ENCODE measurements at regions not wholly inside any gene's neighbourhood (a gene's known extent, or its start where the extent isn't known, plus 50 kb on each side); places are given as distances from the start of the nearest gene placed in this dataset.

- ChIA-PET RAD21 (ENCODE audit: unreplicated experiment) (no interaction called here), SMC1A (ENCODE audit: uncharacterized antibody, unreplicated experiment) (no interaction called here), POLR2A (no interaction called here), CTCF (no interaction called here)
- intact Hi-C loops (cut with micrococcal nuclease; ENCODE audit: unreplicated experiment) (no loop called here), in situ Hi-C loops (cut with MboI) (no loop called here)
- Histone ChIP-seq H3K4me1 (ENCODE audit: control insufficient read depth, insufficient read depth, low read length) (no peaks in the 10 kb centered on the region), H4K20me1 (ENCODE audit: control insufficient read depth, insufficient read depth) (no peaks in the 10 kb centered on the region), H3K4me3 (no peak overlapping the region), H3K27ac (ENCODE audit: control insufficient read depth, insufficient read depth) (no peak overlapping the region), H2AFZ (ENCODE audit: control insufficient read depth, low read depth, low read length) (no peak overlapping the region), H3K27me3 (replicated peaks in 1 of 2; ENCODE audit: control insufficient read depth in 2 of 2, insufficient read depth in 2 of 2, low read length in 1 of 2) (no peaks in the 10 kb centered on the region; a peak in 1 of 4 replicates), H3K9me3 (replicated peaks; ENCODE audit: control insufficient read depth, insufficient read depth, low read length) (no peaks in the 10 kb centered on the region), H3K4me2 (ENCODE audit: control insufficient read depth, insufficient read depth) (no peak overlapping the region), H3K79me2 (ENCODE audit: control insufficient read depth, insufficient read depth, low read length) (no peaks in the 10 kb centered on the region), H3K9ac (ENCODE audit: control insufficient read depth, insufficient read depth, low read length) (no peak overlapping the region), H3K36me3 (ENCODE audit: control insufficient read depth in 2 of 2, insufficient read depth in 2 of 2, low read length in 1 of 2) (no peaks in the 10 kb centered on the region)
- DNase-seq (ENCODE audit: low read depth, low spot score) (no peak), ATAC-seq (no peak), FAIRE-seq (no peak)
- no peak for TF ChIP-seq ETV6 (conservative IDR thresholded peaks at IDR 0.05 in 1 of 2, IDR thresholded peaks at IDR 0.05 in 1 of 2; ENCODE audit: borderline replicate concordance in 1 of 2, low read depth in 1 of 2)
- no peak for TF ChIP-seq PAX8 (IDR thresholded peaks at IDR 0.05)
- TF ChIP-seq, protein P1, sequence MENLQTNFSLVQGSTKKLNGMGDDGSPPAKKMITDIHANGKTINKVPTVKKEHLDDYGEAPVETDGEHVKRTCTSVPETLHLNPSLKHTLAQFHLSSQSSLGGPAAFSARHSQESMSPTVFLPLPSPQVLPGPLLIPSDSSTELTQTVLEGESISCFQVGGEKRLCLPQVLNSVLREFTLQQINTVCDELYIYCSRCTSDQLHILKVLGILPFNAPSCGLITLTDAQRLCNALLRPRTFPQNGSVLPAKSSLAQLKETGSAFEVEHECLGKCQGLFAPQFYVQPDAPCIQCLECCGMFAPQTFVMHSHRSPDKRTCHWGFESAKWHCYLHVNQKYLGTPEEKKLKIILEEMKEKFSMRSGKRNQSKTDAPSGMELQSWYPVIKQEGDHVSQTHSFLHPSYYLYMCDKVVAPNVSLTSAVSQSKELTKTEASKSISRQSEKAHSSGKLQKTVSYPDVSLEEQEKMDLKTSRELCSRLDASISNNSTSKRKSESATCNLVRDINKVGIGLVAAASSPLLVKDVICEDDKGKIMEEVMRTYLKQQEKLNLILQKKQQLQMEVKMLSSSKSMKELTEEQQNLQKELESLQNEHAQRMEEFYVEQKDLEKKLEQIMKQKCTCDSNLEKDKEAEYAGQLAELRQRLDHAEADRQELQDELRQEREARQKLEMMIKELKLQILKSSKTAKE (IDR thresholded peaks at IDR 0.05; ENCODE audit: low read depth, poor library complexity, severe bottlenecking): no peak
- no peak for TF ChIP-seq PML (IDR thresholded peaks at IDR 0.05; ENCODE audit: low read length)
- no peak for TF ChIP-seq RELA (IDR thresholded peaks at IDR 0.05; ENCODE audit: borderline replicate concordance, partially characterized antibody)
- no peak for TF ChIP-seq BMI1 (IDR thresholded peaks at IDR 0.05; ENCODE audit: borderline replicate concordance)
- no peak for TF ChIP-seq USF1 (IDR thresholded peaks at IDR 0.05; ENCODE audit: borderline replicate concordance, extremely low read length, insufficient read depth, low read depth, low read length)
- no peak for TF ChIP-seq ZBTB11 (CRISPR knock-in tag; IDR thresholded peaks at IDR 0.05)
- no peak for TF ChIP-seq MEF2B (IDR thresholded peaks at IDR 0.05; ENCODE audit: partially characterized antibody, poor library complexity, severe bottlenecking)
- no TSS peak for BruUV-seq (replicated peaks)
- 5% methylated on average over 4 of the region's 4 CpGs for WGBS (ENCODE audit: insufficient coverage, insufficient replicate concordance, low lambda C conversion rate, missing lambda C conversion rate)
These were observed 689.7 kb upstream of the CELF2 start for GRCh38 chr10:10327934-10328333.
